B cell (primary cell): ENCODE measurements at regions not wholly inside any gene's neighbourhood (a gene's known extent, or its start where the extent isn't known, plus 50 kb on each side); places are given as distances from the start of the nearest gene placed in this dataset.

Source experiments
- EZH2 ChIP-seq: IDR thresholded peaks from 2 replicates; pipeline ENCODE4 v1.6.1; 2012; ENCODE audit warnings: borderline replicate concordance, low read depth, mild to moderate bottlenecking, moderate library complexity, low read length; ENCODE audit not compliant: insufficient read depth, poor library complexity, severe bottlenecking
- TF ChIP-seq, protein P1 (sequence below): fragments of 200-600 bp; IDR thresholded peaks from one replicate; pipeline ENCODE4 v1.8.0; 2022; ENCODE audit warnings: antibody characterized with exemption, mild to moderate bottlenecking

DNA sequence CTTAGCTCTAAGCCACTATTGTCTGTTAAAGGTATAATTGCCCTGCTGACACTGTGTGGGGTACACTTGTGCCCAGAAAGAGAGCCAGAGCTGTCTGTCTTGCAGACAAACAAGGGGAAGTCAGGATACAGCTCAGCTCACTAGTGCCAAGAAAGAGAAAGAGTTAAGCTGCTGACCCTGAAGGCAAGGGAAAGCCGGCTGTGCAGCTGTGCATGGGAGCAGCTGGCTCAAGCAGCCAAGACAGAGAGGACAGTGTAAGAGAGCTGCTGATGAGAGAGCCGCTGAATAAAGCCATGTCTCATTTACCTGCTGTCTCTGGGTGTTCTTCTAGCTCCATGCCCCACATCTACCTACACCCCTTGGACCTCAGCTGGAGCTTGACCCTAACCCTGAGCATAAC, 428.1 kb upstream of the NAALADL2 start:
- TF ChIP-seq, protein P1, sequence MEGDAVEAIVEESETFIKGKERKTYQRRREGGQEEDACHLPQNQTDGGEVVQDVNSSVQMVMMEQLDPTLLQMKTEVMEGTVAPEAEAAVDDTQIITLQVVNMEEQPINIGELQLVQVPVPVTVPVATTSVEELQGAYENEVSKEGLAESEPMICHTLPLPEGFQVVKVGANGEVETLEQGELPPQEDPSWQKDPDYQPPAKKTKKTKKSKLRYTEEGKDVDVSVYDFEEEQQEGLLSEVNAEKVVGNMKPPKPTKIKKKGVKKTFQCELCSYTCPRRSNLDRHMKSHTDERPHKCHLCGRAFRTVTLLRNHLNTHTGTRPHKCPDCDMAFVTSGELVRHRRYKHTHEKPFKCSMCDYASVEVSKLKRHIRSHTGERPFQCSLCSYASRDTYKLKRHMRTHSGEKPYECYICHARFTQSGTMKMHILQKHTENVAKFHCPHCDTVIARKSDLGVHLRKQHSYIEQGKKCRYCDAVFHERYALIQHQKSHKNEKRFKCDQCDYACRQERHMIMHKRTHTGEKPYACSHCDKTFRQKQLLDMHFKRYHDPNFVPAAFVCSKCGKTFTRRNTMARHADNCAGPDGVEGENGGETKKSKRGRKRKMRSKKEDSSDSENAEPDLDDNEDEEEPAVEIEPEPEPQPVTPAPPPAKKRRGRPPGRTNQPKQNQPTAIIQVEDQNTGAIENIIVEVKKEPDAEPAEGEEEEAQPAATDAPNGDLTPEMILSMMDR: no peak
- TF ChIP-seq EZH2: no peak
